ENCODE measurements at regions not wholly inside any gene's neighbourhood (a gene's known extent, or its start where the extent isn't known, plus 50 kb on each side); places are given as distances from the start of the nearest gene placed in this dataset.

- intact Hi-C loops (cut with DNase I; ENCODE audit: low total_unique reads), result no loop called here
- Histone ChIP-seq H3K36me3 (no peaks in the 10 kb centered on the region), H3K4me1 (no peaks in the 10 kb centered on the region), H3K4me3 (no peak overlapping the region), H3K9me3 (no peaks in the 10 kb centered on the region), H3K27ac (no peak overlapping the region), H3K27me3 (no peaks in the 10 kb centered on the region)
- TF ChIP-seq POLR2A (IDR thresholded peaks at IDR 0.05), result no peak
- no peak for TF ChIP-seq CTCF (IDR thresholded peaks at IDR 0.05)
- DNase-seq, result no peak
These were observed 258.1 kb upstream of the NOCT start for GRCh38 chr4:138757432-138757831.

- TF ChIP-seq CTCF (IDR thresholded peaks at IDR 0.05), result no peak
- TF ChIP-seq POLR2A (IDR thresholded peaks at IDR 0.05), result no peak
- H3K4me3 ChIP-seq, result no peak overlapping the region
- intact Hi-C loops (cut with DNase I; ENCODE audit: low total_unique reads), result no loop called here
- no peaks in the 10 kb centered on the region for H3K27me3 ChIP-seq
- H3K4me1 ChIP-seq, result no peaks in the 10 kb centered on the region
- H3K36me3 ChIP-seq, result no peaks in the 10 kb centered on the region
- no peaks in the 10 kb centered on the region for H3K9me3 ChIP-seq
- H3K27ac ChIP-seq, result no peak overlapping the region
- no peak for DNase-seq
These were observed 259.1 kb upstream of the NOCT start for GRCh38 chr4:138756519-138756918.

- no peaks in the 10 kb centered on the region for H3K4me1 ChIP-seq
- H3K27ac ChIP-seq, result no peak overlapping the region
- TF ChIP-seq POLR2A (IDR thresholded peaks at IDR 0.05), result no peak
- no peak for TF ChIP-seq CTCF (IDR thresholded peaks at IDR 0.05)
- no peaks in the 10 kb centered on the region for H3K9me3 ChIP-seq
- no peaks in the 10 kb centered on the region for H3K27me3 ChIP-seq
- no peaks in the 10 kb centered on the region for H3K36me3 ChIP-seq
- H3K4me3 ChIP-seq, result no peak overlapping the region
- intact Hi-C loops (cut with DNase I; ENCODE audit: low total_unique reads), result no loop called here
- no peak for DNase-seq
These were observed 264.3 kb upstream of the NOCT start for GRCh38 chr4:138751309-138751708.

- Histone ChIP-seq H3K27me3 (no peaks in the 10 kb centered on the region), H3K36me3 (no peaks in the 10 kb centered on the region), H3K27ac (no peak overlapping the region), H3K4me3 (no peak overlapping the region), H3K4me1 (no peaks in the 10 kb centered on the region), H3K9me3 (no peaks in the 10 kb centered on the region)
- no peak for DNase-seq
- TF ChIP-seq CTCF (IDR thresholded peaks at IDR 0.05) (no peak), POLR2A (IDR thresholded peaks at IDR 0.05) (no peak)
- intact Hi-C loops (cut with DNase I; ENCODE audit: low total_unique reads), result no loop called here
These were observed 266.3 kb upstream of the NOCT start for GRCh38 chr4:138749303-138749702.

GRCh38 chr4:138741766-138742377 is 273.7 kb upstream of the NOCT start:
- no peak for DNase-seq
- intact Hi-C loops (cut with DNase I; ENCODE audit: low total_unique reads), result no loop called here
- H3K9me3 ChIP-seq, result no peaks in the 10 kb centered on the region

More at GRCh38 chr4:138741766-138742377, 273.7 kb upstream of the NOCT start:
- TF ChIP-seq POLR2A (IDR thresholded peaks at IDR 0.05), result no peak
- TF ChIP-seq CTCF (IDR thresholded peaks at IDR 0.05), result no peak
- Histone ChIP-seq H3K27ac (no peak overlapping the region), H3K4me1 (no peaks in the 10 kb centered on the region), H3K4me3 (no peak overlapping the region), H3K36me3 (no peaks in the 10 kb centered on the region), H3K27me3 (no peaks in the 10 kb centered on the region)

All from uterus (tissue), 3 donors.